ENCODE measurements at regions not wholly inside any gene's neighbourhood (a gene's known extent, or its start where the extent isn't known, plus 50 kb on each side); places are given as distances from the start of the nearest gene placed in this dataset.

GRCh38 chr2:16869711-16870110 lies 204.1 kb upstream of the CYRIA start:
- DNase-seq, result no peak

GRCh38 chr2:16862471-16862870 lies 196.8 kb upstream of the CYRIA start:
- no peak for DNase-seq

- peak; percentile 31 for DNase-seq
Measured at GRCh38 chr2:16861530-16861929, 195.9 kb upstream of the CYRIA start.

GRCh38 chr2:16861111-16861510 lies 195.5 kb upstream of the CYRIA start:
- peak; percentile 55 for DNase-seq

GRCh38 chr2:16860627-16861026 lies 195.0 kb upstream of the CYRIA start:
- peak; percentile 13 for DNase-seq

GRCh38 chr2:16855183-16855582 lies 189.5 kb upstream of the CYRIA start:
- DNase-seq, result no peak

GRCh38 chr2:16853088-16853487 lies 187.5 kb upstream of the CYRIA start:
- no peak for DNase-seq

GRCh38 chr2:16852651-16853050 lies 187.0 kb upstream of the CYRIA start:
- no peak for DNase-seq

- DNase-seq, result no peak
Measured at GRCh38 chr2:16851126-16851525, 185.5 kb upstream of the CYRIA start.

- DNase-seq, result no peak
Measured at GRCh38 chr2:16840496-16841172, 175.0 kb upstream of the CYRIA start.

GRCh38 chr2:16832910-16833309 lies 167.3 kb upstream of the CYRIA start:
- peak; percentile 23 for DNase-seq

- no peak for DNase-seq
Measured at GRCh38 chr2:16828828-16829160, 163.2 kb upstream of the CYRIA start.

- DNase-seq, result no peak
Measured at GRCh38 chr2:16828044-16828827, 162.6 kb upstream of the CYRIA start.

GRCh38 chr2:16824472-16824871 lies 158.8 kb upstream of the CYRIA start:
- no peak for DNase-seq

- no peak for DNase-seq
Measured at GRCh38 chr2:16821692-16822091, 156.1 kb upstream of the CYRIA start.

- no peak for DNase-seq
Measured at GRCh38 chr2:16818203-16818556, 152.5 kb upstream of the CYRIA start.

GRCh38 chr2:16817305-16818202 lies 151.9 kb upstream of the CYRIA start:
- DNase-seq, result no peak

- no peak for DNase-seq
Measured at GRCh38 chr2:16816522-16816921, 150.9 kb upstream of the CYRIA start.

GRCh38 chr2:16816016-16816415 lies 150.4 kb upstream of the CYRIA start:
- peak; percentile 51 for DNase-seq

- DNase-seq, result no peak
Measured at GRCh38 chr2:16813593-16813992, 148.0 kb upstream of the CYRIA start.

GRCh38 chr2:16798472-16798871 lies 132.8 kb upstream of the CYRIA start:
- no peak for DNase-seq

GRCh38 chr2:16791496-16791895 lies 125.9 kb upstream of the CYRIA start:
- DNase-seq, result no peak

- DNase-seq, result no peak
Measured at GRCh38 chr2:16785149-16785548, 119.5 kb upstream of the CYRIA start.

GRCh38 chr2:16784652-16785051 lies 119.0 kb upstream of the CYRIA start:
- DNase-seq, result no peak

Measured in hematopoietic multipotent progenitor cell treated with erythropoietin and hydrocortisone succinate and interleukin-3 and kit ligand, for 4 days (in vitro differentiated cells).